GM23338 (cell line): ENCODE measurements at regions not wholly inside any gene's neighbourhood (a gene's known extent, or its start where the extent isn't known, plus 50 kb on each side); places are given as distances from the start of the nearest gene placed in this dataset.

Experiments used
- CREB1 ChIP-seq: fragments of 250-450 bp; sonication (Bioruptor Pico); IDR thresholded peaks from 2 replicates; pipeline ENCODE4 v1.5.0; 2020; ENCODE audit warnings: low read depth, mild to moderate bottlenecking, moderate library complexity
- EZH2 ChIP-seq: fragments of 200-600 bp; sonication (generic); IDR thresholded peaks from one replicate; pipeline ENCODE4 v1.8.0; 2017; ENCODE audit warnings: antibody characterized with exemption, mild to moderate bottlenecking, low read depth; ENCODE audit not compliant: unreplicated experiment
- EZH2phosphoT487 ChIP-seq: fragments of 200-600 bp; sonication (generic); IDR thresholded peaks from one replicate; pipeline ENCODE4 v1.8.1; 2018; ENCODE audit warnings: antibody characterized with exemption; ENCODE audit not compliant: unreplicated experiment
- JUNB ChIP-seq: IDR thresholded peaks from one replicate; pipeline ENCODE4 v1.6.1; 2016; ENCODE audit warnings: antibody characterized with exemption; ENCODE audit not compliant: unreplicated experiment
- NANOG ChIP-seq: IDR thresholded peaks from 2 replicates; pipeline ENCODE4 v1.6.1; 2016; ENCODE audit warnings: antibody characterized with exemption, borderline replicate concordance
- POLR2AphosphoS5 ChIP-seq: IDR thresholded peaks from 2 replicates; pipeline ENCODE4 v1.6.1; 2016; ENCODE audit warnings: antibody characterized with exemption, low read depth
- REST ChIP-seq: IDR thresholded peaks from one replicate; pipeline ENCODE4 v1.6.1; 2018; ENCODE audit warnings: antibody characterized with exemption; ENCODE audit not compliant: unreplicated experiment
- STAT1 ChIP-seq: IDR thresholded peaks from one replicate; pipeline ENCODE4 v1.6.1; 2016; ENCODE audit warnings: antibody characterized with exemption; ENCODE audit not compliant: unreplicated experiment
- ZNF114 ChIP-seq: fragments of 250-450 bp; sonication (Bioruptor Pico); IDR thresholded peaks from 2 replicates; pipeline ENCODE4 v1.5.0; 2020; ENCODE audit warnings: mild to moderate bottlenecking, moderate library complexity
- ZNF331 ChIP-seq: fragments of 250-450 bp; sonication (Bioruptor Pico); IDR thresholded peaks from 2 replicates; pipeline ENCODE4 v1.5.0; 2020; ENCODE audit warnings: low read depth, mild to moderate bottlenecking, moderate library complexity
- TF ChIP-seq, protein P1 (sequence below): fragments of 250-450 bp; sonication (Bioruptor Pico); IDR thresholded peaks from 2 replicates; pipeline ENCODE4 v1.5.0; 2020; ENCODE audit warnings: mild to moderate bottlenecking, moderate library complexity
- TF ChIP-seq, protein P2 (sequence below), 2 experiments: fragments of 200-600 bp in 1 of 2; sonication (generic) in 1 of 2; conservative IDR thresholded peaks; 2 replicates each; pipeline versions ENCODE4 v1.5.1 to v1.6.1; 2016 to 2017; ENCODE audit warnings: antibody characterized with exemption in 2 of 2, low read depth in 2 of 2, mild to moderate bottlenecking in 2 of 2, moderate library complexity in 1 of 2

DNA sequence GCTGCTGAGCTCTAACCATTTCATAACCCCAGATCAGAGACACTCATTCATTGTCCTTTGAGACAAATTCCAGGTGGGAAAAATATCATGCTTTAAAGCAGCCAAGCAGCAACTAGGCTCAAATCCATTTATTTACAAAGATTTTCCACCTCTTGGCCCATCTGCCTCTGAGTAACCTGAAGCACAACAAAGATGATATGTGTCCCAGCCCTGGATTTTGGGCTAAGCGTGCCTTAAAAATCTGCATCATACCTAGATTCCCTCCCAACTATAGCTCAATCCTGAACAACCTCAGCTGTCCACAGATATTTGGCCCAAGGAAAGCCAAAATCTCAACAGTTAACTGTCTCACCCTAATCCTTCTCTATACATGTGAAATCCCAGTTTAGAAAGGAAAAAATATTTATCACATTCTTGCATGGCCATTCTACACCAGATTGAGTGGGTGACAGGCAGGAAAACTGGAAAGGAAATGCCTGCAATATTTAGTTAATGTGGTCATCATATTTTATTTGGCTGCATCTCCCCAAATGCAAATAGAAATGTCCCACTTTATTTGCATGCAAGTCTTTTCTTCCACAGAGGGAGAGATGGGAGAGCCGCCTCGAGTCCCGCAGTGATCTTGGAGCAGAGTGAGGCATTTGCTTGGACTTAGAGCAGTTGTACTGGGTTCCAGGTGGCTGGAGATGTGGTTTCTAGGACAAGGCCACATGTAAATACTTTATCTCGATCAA lies 146.4 kb upstream of the EOLA2 start (continued):
- TF ChIP-seq, protein P1, sequence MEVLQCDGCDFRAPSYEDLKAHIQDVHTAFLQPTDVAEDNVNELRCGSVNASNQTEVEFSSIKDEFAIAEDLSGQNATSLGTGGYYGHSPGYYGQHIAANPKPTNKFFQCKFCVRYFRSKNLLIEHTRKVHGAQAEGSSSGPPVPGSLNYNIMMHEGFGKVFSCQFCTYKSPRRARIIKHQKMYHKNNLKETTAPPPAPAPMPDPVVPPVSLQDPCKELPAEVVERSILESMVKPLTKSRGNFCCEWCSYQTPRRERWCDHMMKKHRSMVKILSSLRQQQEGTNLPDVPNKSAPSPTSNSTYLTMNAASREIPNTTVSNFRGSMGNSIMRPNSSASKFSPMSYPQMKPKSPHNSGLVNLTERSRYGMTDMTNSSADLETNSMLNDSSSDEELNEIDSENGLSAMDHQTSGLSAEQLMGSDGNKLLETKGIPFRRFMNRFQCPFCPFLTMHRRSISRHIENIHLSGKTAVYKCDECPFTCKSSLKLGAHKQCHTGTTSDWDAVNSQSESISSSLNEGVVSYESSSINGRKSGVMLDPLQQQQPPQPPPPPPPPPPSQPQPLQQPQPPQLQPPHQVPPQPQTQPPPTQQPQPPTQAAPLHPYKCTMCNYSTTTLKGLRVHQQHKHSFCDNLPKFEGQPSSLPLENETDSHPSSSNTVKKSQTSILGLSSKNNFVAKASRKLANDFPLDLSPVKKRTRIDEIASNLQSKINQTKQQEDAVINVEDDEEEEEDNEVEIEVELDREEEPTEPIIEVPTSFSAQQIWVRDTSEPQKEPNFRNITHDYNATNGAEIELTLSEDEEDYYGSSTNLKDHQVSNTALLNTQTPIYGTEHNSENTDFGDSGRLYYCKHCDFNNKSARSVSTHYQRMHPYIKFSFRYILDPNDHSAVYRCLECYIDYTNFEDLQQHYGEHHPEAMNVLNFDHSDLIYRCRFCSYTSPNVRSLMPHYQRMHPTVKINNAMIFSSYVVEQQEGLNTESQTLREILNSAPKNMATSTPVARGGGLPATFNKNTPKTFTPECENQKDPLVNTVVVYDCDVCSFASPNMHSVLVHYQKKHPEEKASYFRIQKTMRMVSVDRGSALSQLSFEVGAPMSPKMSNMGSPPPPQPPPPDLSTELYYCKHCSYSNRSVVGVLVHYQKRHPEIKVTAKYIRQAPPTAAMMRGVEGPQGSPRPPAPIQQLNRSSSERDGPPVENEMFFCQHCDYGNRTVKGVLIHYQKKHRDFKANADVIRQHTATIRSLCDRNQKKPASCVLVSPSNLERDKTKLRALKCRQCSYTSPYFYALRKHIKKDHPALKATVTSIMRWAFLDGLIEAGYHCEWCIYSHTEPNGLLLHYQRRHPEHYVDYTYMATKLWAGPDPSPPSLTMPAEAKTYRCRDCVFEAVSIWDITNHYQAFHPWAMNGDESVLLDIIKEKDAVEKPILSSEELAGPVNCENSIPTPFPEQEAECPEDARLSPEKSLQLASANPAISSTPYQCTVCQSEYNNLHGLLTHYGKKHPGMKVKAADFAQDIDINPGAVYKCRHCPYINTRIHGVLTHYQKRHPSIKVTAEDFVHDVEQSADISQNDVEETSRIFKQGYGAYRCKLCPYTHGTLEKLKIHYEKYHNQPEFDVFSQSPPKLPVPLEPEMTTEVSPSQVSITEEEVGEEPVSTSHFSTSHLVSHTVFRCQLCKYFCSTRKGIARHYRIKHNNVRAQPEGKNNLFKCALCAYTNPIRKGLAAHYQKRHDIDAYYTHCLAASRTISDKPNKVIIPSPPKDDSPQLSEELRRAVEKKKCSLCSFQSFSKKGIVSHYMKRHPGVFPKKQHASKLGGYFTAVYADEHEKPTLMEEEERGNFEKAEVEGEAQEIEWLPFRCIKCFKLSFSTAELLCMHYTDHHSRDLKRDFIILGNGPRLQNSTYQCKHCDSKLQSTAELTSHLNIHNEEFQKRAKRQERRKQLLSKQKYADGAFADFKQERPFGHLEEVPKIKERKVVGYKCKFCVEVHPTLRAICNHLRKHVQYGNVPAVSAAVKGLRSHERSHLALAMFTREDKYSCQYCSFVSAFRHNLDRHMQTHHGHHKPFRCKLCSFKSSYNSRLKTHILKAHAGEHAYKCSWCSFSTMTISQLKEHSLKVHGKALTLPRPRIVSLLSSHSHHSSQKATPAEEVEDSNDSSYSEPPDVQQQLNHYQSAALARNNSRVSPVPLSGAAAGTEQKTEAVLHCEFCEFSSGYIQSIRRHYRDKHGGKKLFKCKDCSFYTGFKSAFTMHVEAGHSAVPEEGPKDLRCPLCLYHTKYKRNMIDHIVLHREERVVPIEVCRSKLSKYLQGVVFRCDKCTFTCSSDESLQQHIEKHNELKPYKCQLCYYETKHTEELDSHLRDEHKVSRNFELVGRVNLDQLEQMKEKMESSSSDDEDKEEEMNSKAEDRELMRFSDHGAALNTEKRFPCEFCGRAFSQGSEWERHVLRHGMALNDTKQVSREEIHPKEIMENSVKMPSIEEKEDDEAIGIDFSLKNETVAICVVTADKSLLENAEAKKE (CRISPR knock-in tag): no peak
- no peak for TF ChIP-seq POLR2AphosphoS5
- TF ChIP-seq NANOG: no peak
- no peak for TF ChIP-seq JUNB
- TF ChIP-seq STAT1: no peak
- no peak for TF ChIP-seq EZH2
- no peak for TF ChIP-seq CREB1 (CRISPR knock-in tag)
- TF ChIP-seq, protein P2, sequence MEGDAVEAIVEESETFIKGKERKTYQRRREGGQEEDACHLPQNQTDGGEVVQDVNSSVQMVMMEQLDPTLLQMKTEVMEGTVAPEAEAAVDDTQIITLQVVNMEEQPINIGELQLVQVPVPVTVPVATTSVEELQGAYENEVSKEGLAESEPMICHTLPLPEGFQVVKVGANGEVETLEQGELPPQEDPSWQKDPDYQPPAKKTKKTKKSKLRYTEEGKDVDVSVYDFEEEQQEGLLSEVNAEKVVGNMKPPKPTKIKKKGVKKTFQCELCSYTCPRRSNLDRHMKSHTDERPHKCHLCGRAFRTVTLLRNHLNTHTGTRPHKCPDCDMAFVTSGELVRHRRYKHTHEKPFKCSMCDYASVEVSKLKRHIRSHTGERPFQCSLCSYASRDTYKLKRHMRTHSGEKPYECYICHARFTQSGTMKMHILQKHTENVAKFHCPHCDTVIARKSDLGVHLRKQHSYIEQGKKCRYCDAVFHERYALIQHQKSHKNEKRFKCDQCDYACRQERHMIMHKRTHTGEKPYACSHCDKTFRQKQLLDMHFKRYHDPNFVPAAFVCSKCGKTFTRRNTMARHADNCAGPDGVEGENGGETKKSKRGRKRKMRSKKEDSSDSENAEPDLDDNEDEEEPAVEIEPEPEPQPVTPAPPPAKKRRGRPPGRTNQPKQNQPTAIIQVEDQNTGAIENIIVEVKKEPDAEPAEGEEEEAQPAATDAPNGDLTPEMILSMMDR (conservative IDR thresholded peaks at IDR 0.05; ENCODE audit: low read depth in 2 of 2): no peak
- TF ChIP-seq ZNF114: no peak
- TF ChIP-seq EZH2phosphoT487: no peak
- TF ChIP-seq REST: no peak
- TF ChIP-seq ZNF331 (CRISPR knock-in tag): no peak
